Activated gamma-delta T cell treated with Interleukin-2 at 50 U/mL for 16 hours (primary cell): ENCODE measurements at regions not wholly inside any gene's neighbourhood (a gene's known extent, or its start where the extent isn't known, plus 50 kb on each side); places are given as distances from the start of the nearest gene placed in this dataset.

ENCODE experiments used
- DNase-seq: peaks from one replicate; pipeline ENCODE4 v3.0.0-alpha.2; 2020

DNA sequence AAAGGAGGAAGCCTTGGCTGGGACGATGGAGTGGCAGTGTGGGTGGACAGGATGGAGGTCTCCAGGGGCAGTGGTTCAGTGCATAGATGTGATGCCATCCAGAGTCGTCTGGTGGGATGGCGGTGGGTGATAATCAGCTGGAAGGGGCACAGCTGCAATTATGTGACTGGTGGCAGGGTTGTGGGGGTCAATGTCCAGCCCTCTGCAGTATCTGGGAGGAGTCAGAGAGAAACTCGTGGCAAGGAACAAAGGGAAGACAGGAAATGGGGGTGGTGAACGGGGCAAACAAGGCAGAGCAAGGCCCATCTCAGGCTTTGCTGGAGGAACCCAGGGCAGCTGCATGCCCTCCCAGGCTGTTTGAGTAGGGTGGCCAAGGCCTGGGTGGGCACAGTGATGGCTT is 118.3 kb upstream of the USP24 start:
- no peak for DNase-seq

DNA sequence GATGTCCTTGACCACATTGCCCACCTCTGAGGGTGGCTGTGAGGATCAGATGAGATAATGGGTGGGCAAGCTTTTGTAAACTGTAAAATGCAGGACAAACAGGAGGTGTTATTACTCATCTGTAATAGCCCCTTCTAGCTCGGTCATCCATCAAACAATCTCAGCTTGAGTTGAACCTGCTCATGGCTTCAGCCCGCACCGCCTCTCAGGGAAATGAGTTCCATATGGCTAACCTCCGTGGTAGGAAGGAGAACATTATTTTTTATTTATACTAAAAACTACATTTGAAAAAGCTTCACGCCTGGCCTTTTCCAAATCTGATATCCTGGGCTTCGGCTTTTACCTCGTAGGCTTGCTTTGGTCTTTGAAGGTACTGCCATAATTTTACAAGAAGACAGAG is 116.2 kb upstream of the USP24 start:
- DNase-seq: no peak

DNA sequence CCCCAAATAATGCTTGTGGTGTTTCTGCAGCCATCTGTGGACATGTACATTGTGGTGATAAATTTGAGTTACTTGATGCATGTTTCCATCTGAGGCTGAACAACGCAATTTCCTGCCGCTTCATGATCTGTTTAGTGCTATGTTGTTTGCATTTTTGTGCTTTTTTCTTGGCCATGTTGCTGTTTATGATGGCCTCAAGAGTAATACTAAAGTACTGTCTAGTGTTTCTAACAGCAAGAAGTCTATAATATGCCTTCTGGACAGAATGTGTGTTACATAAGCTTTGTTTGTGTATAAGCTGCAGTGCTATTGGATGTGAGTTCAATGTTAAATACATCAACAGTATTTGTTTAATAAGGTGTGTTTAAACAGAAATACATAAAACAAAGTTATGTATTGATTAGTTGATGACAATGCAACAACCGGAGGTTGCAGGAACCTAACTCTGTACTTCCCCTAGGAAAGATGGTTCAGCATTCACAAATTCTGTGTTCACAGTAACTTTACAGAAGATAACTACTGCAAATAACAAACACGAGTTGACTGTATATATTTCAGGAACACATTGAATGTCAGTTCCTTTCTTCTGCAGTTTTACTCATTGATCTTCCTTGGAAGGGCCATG is 114.8 kb upstream of the USP24 start:
- no peak for DNase-seq

DNA sequence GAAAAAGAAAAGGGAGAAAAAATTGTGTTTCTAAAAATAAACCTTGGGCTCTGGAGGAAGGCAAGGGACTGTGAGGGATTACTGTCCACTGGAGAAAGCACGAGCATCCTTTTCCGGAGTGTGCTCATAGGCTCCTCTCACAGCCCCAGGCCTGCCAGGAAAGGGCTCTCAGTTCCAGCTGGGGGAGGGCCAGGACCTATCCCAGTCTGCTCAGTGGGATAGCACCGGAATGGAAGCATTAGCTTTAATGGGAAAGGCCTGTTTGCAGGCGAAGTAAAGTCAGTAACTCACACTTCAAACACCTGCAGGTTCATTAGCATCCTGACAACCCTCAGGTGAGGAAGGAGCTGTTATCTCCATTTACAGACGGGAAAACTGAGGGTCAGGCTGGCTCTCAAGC is 113.9 kb upstream of the USP24 start:
- no peak for DNase-seq

DNA sequence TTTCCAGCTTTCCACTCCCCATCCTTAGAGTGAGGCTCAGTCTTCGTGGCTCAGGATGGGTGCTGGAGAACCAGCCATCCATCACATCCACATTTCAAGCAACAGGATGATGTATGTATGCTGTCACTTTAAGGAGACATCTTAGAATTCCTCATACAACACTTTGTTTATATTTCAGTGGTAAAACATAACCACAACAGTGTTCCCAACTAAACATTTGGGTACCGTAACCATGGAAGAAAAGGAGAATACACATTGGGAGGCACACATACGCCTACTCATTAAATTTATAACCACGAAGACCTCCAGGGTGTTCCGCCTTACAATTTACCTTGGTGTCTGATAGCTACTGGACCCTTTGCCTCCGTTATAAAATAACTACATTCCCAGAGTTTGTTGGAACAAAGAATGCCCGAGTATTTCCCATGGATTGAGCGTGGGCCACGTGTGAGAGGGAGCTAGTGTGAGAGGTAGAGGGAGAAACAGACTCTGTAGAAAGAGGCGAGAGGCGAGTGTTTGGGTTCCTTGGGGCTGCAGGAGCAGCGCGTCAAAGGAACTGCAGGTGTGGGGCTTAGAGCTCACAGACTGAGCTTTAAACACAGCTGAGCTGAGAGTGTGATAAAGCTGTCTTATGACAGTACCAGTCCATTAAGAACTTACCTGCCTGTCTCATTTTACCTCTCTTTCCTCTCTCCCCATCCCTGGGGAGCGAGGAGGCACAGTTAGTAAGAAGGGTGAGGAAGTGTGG is 111.5 kb upstream of the USP24 start:
- no peak for DNase-seq

DNA sequence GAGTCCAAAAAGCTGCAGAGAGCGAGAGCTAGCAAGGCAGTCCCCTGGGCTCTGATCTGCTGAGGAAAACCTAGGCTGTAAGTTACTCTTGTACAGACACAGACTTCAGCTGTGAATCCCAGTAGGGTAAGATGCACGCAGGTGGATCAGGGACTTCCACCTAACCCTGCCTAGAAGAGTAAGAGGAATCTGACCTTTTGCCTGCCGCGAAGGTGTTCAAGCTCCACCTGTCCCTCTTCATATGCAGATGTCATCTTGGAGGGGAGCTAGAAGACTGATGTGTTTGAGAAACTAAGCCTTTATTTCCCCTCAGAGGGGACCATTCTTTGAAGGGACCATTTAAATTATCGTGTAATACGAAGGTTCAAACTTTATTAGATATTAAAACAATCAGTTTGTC is 108.6 kb upstream of the USP24 start:
- DNase-seq: no peak

DNA sequence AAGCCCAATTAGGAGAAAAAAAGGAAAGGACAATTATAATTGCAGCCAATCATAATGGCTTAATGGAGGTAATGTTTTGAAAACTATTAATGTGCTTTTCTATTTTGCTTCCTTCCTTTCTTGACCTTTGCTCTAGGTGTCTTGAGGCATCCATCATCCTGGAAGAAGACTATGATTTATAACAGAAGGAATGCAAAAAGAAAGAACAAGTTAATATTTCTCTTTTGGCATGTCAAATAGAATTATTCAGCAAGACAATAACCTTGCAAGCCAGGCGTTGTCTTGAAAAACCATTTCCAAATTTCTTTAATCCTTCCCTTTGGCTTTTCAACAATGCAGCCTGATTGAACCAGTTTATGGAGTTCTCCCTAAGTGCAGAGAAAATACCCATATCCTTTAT is 107.7 kb upstream of the USP24 start:
- DNase-seq: no peak

DNA sequence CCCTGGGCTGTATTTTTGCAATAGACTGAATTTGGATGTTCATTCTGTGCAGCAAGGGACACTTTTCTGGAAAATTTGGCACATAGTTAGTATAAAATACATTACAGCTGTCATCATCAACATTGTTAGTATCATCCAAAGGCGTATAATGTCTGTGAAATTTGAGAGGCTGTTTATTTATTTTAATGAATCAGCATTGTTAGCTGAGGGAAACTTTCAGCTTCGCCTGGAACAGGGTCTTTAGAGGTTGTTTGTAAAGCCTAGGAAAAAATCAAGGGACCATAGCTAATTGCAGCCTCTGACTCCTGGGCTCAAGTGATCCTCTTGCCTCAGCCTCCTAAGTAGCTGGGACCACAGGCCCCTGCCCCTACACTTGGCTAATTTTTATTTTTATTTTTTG is 106.8 kb upstream of the USP24 start:
- no peak for DNase-seq

DNA sequence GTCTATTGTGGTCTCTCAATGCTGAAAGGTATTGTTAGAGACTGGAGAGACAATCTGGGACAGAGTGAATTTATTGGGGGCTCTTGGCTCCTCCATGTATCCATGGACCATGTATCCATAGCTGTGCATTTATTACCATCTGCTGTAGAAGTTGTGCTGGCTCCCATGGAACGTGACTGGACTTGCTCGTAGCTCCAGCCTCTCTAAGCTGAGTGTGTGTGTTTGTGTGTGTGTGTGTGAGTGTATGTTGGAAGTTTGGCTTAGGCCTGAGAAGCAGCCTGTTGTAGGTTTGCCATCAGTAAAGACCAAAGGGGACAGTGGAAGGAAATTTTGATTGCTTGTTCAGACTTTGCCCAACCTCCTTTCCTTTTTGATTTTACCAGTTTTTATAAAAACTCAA is 105.7 kb upstream of the USP24 start:
- DNase-seq: no peak

DNA sequence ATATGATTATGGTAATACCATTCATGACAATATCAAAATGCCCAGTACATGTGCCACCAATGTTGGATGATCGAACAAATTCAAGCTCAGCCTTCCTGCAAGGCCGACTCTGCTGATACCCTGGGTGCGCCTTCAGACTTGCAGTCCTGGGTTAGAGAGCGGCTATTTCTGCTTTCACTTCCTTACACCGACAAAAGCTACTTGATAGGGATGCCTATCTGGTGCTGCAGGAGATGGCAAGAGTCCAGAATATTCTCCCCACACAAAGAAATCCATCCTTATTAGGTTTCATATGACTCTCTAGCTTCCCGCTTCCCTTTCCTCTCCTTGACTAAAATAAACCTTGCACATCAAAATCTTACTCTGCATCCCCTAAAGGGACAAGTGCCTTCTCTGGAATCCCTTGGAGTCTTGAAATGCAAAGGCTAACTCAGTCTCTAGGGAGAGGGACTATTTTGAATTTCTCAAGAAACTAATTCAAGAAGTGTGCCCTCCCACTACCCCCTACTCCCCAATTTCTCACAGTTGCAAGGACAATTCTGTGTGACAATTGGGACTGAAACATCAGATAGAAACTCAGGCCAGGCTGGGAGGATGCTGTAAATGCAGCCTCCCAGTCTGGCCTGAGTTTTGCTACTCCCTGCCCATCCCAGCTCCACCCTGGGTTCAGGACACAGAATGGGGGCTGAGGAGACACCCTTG is 103.1 kb upstream of the USP24 start:
- DNase-seq: no peak

DNA sequence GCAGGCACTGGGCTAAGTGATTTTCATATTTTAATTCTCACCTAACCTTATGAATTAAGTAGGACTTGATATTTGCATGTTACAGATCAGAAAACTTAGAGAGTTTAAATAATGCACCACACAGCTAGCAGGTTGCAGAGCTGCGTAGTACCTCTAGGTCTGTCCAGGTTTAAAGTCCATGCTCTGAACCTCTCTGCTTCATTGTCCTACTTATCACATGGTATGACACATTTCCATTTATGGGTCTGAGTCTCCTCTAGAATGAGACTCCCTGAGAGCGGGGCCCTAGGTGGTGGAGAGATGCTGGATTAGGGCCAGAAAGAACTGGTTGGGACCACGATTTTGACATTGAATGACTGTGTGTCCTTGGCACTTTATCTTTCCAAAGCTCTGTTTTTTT is 102.5 kb upstream of the USP24 start:
- no peak for DNase-seq

DNA sequence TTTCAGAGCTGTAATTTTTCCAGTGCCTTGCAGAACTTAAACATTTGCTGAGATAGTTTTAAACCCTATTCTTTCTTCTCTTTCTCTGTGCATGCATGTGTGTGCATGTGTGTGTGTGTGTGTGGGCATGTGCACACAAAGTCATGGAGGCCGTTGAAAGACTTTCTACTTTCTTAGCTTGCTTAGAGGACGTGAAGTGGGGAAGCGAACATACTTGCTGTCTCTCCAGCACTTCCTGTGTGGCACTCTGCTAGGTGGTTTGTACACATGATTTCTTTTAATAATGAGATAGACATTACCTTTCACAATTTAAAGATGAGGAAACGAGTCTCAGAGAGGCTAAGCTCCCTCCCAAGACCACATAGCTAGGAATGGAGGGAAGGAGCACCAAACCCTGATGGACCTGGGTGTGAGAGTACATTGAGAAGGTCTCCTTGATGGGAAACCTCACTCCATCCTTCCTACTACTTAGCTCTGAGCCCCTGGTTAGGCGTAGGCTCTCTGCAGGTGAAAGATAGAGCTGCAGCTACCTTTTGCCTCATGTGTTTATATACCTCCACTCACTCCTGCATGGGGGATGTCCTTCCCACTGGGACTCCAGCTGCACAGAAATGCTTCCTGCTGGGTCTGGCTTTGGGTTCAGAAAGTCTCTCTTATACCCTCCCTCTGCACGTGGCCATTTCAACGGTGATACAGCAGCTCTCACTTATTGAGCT is 101.9 kb upstream of the USP24 start:
- DNase-seq: no peak

DNA sequence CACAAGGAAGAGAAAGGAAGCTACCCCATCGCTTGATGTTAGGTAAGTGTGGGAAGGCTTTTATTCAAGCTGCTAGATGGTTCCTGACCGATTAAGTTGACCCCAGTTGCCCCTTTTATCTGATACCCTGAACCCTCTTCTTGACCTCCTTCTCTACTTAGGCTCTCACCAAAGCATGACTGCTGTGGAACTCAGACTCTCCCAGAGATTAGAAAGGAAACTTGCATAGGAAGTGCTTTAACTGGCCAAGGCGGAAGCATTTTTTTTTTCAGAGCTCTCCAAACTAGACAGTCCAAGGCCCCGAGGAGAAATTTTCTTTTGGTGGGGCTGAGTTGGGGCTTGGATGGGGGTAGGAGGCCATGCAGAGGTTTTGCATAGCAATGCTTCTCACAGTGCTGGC is 101.3 kb upstream of the USP24 start:
- no peak for DNase-seq

DNA sequence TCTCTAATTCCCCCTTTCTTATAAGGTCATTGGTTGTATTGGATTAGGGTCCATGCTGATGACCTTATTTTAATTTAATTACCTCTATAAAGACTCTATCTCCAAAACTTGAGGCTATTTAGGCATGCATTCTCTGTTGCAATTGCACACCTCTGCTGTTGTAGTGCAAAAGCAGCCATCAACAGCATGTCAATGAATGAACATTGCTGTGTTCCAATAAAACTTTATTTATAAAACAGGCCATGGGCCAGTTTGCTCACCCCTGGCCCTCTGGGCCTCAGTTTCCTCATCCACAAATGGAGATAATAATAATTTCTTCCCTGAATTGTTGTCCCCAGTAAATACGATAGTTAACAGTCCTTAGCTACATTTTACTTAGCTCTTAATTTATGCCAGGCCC is 100.4 kb upstream of the USP24 start:
- no peak for DNase-seq

DNA sequence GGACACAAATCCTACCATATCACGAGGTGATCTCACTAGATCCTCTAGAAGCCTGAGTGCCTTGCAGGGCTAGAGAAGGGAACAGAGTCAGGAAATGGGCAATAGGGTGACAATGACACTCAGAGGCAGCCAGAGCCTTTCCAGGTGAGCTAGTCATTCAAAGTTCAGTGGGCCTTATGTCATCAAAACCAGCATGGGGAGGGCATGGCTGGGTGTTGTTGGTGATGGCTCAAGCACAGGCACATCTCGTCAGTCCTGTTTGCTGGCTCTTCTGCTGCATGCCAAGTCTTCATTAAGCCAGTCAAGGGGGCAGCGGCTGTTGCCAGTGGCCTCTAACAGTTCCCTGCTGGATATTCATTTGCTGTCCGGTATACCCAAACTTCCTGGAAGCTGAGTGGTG is 99.6 kb upstream of the USP24 start:
- DNase-seq: no peak

DNA sequence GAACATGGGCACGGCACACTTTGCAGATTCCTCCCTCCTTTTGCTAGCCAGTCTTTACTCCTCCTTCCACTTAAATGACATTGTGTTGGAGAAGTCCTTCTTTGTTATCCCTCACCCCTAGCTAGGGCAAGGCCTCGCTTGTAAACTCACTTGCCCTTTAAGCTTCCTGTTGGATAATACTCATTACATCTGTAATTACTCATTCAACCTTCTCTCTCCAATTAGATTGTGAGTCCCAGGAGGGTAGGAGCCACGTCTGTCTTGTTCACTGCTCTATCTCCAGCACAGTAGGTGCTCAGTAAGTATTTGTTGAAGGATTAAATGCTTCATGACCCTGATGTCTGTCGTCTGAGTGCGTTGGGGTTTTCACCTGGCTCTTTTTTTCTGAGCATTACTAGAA is 98.7 kb upstream of the USP24 start:
- DNase-seq: no peak

DNA sequence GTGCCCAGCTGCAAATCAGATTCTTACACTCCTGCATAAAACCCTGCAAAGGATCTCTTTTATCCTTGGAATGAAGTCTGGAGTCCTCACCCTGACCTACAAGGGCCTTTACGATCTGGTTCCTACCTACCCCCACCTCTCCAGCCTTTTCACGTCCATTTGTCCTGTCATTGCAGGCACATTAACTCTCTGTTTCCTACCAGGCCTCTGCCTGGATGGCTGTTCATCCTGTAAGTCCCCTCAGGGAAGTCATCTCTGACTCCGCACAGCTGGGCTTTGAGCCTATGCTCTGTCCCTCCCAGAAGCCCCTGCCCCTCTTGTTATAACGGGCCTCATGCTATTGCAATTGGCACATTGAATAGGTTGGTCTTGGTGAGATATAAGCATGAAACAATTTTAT is 96.8 kb upstream of the USP24 start:
- no peak for DNase-seq

DNA sequence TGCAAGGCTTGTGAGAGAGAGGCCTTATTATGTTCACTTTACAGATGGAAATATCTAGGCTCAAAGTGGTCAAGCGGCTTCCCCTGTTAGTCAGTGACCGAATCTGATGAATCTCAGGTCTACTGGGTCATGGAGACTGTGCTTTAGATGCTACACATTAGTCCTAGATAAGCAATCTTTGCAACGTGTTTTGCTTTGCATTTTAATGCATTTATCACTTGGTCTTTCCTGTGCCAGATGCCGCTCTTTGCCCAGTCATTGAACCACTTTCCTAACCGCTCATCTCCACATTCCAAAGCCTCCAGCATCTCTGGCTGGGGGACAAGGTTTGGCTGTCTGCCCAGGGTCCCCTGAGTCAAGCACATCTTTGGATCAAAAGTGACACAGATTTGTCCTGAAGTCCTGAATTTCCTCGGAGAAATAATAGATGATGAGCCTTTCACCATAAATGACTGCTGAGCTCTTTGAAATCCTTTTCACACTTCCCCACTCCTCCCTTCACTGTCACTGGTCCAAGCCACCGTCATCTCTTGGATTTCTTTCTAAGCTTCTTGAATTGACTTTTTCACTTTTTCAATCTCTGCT is 96.0 kb upstream of the USP24 start:
- no peak for DNase-seq

DNA sequence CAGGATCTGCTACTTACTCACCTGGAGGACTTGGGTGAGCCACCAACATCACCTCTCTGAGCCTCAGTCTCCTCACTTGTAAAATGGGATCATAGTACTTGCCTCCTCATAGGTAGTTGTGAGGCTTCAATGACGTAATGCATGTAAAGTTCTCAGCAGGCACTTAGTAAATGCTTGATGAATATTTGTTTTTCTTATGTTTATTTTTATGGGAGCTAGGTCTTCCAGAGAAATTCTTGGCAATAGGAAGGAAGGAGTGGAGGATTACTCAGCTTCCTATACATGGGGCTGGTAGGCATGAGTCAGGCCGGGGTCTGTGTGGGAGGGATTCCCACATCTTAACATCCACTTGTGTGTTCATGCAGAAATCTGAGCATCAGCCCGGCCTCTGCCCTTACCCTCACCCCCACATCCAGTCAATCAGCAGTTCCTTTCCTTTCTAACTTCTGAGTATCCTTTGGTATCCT is 95.4 kb upstream of the USP24 start:
- DNase-seq: no peak

DNA sequence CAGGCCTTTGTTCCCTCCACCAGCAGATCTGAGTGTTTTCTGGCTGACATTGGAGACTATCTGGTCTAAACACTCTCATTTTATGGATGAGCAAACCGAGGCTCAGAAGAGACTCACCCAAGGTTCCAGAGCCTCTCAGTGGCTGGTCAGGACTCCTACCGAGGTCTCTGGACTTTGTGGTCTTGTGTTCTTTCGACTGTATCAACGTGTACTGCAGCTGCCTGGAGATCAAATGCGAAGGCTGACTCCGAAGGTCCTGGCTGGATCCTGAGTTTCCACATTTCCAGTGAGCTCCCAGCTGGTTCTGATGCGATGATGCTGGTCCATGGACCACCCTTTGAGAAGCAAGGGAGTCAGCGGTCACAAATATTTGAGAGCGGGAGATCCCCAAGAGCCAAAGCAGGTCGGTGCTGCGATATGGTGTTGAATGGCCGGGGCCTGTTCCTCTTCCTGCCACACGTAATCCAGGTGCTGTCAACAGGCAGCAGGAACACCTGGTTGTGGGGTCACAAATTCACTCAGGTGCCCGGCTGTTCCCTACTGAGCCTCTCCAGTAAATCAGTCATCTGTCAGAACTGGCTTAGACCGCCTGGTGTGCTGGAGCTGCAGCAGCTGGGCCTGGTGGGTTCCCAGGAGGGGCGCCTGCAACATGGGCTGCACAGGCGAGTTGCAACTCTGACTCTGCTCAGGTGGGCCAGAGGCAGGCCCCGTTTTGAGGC is 94.8 kb upstream of the USP24 start:
- DNase-seq: no peak

DNA sequence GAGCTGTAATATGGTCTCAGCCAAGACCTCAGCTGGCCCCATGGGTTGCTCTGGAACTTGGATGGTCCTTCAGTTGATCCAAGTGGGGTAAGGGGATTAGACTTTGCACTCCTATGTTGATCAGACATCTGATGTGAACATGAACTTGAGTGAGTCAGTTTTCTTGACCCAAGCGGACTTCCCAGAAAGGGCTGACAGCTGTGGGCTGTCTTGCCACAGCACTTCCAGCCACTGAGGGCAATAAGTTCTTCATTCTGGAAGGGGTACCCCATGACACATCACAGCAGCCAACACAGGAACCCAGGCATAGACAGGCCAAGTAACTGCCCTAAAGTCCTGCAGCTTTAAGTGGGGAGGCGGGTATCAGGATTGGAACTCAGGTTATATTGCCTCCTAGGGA is 93.9 kb upstream of the USP24 start:
- no peak for DNase-seq

DNA sequence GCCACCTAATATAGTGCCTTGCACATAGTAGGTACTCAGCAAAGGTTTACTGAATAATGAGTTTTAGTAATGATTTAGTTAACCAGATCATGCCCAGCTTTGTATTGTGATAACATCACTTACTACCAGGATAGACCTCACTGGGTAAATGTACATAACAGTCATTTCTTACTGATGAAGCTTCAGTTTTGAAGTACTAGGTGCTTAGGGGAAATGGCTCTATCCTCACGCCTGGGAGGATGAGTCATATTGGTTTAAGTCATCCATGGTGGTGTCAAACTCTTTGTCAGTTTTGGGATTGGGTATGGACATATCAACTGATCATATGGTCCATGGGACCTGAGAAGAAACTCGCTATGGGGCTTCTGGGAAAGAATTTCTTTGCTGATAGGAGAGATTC is 90.6 kb upstream of the USP24 start:
- DNase-seq: no peak
